SK-N-SH (cell line): ENCODE measurements at regions not wholly inside any gene's neighbourhood (a gene's known extent, or its start where the extent isn't known, plus 50 kb on each side); places are given as distances from the start of the nearest gene placed in this dataset.

Source experiments
- CTCF ChIA-PET: fragments of 300-600, 350-600 bp; formaldehyde crosslinking; extraction: SDS; loops from one replicate; lab custom pipeline; 2021; lab: Yijun Ruan, JAX
- POLR2A ChIA-PET: fragments of 350-600 bp; sonication (Branson Sonifier 250); formaldehyde crosslinking; extraction: SDS; loops from one replicate; lab custom pipeline; 2020; ENCODE audit warnings: antibody characterized with exemption, inconsistent platforms; lab: Yijun Ruan, JAX
- DNase-seq: peaks from one replicate; pipeline ENCODE4 v3.0.0; 2012
- H2AFZ ChIP-seq: fragments of 200-600 bp; sonication (generic); 2 replicates; pipeline ENCODE4 v1.8.1; 2016; ENCODE audit warnings: antibody characterized with exemption, mild to moderate bottlenecking, low read depth
- H3F3A ChIP-seq: fragments of 200-600 bp; sonication (generic); replicated peaks from 2 replicates; pipeline ENCODE3; 2016; ENCODE audit warnings: antibody characterized with exemption, mild to moderate bottlenecking; ENCODE audit not compliant: insufficient read depth
- H3K27ac ChIP-seq, 2 experiments: fragments of 200-500 bp in 1 of 2; fragments of 200-600 bp in 1 of 2; sonication (Bioruptor generic) in 1 of 2; sonication (generic), shearing (Covaris generic) in 1 of 2; 2 replicates each; pipeline versions ENCODE4 v1.5.1 to v1.6.1; 2014 to 2016; ENCODE audit warnings: low read depth in 2 of 2, inconsistent platforms in 1 of 2, low read length in 1 of 2, mild to moderate bottlenecking in 1 of 2, mixed read lengths in 1 of 2
- H3K27me3 ChIP-seq: fragments of 200-600 bp; sonication (generic), shearing (Covaris generic); 2 replicates; pipeline ENCODE4 v1.6.1; 2016; ENCODE audit warnings: mixed run types; ENCODE audit not compliant: insufficient read depth
- H3K36me3 ChIP-seq, 2 experiments: fragments of 200-500 bp in 1 of 2; fragments of 200-600 bp in 1 of 2; sonication (Bioruptor generic) in 1 of 2; sonication (generic) in 1 of 2; replicated peaks in 1 of 2; 2 replicates each; pipeline versions ENCODE3 to v1.5.1; 2014 to 2016; ENCODE audit warnings: low read length in 1 of 2, mild to moderate bottlenecking in 1 of 2; ENCODE audit not compliant: insufficient read depth in 2 of 2, control insufficient read depth in 1 of 2
- H3K4me1 ChIP-seq, 2 experiments: fragments of 200-500 bp in 1 of 2; fragments of 200-600 bp in 1 of 2; sonication (Bioruptor generic) in 1 of 2; sonication (generic), shearing (Covaris generic) in 1 of 2; 2 replicates each; pipeline versions ENCODE4 v1.5.1 to v1.6.1; 2014 to 2016; ENCODE audit warnings: low read depth in 1 of 2, low read length in 1 of 2, mixed run types in 1 of 2; ENCODE audit not compliant: insufficient read depth in 2 of 2, control insufficient read depth in 1 of 2
- H3K4me2 ChIP-seq: fragments of 200-600 bp; sonication (generic), shearing (Covaris generic); 2 replicates; pipeline ENCODE4 v1.6.1; 2017; ENCODE audit warnings: mixed run types
- H3K4me3 ChIP-seq, 2 experiments: fragments of 200-500 bp in 1 of 2; fragments of 200-600 bp in 1 of 2; sonication (Bioruptor generic) in 1 of 2; sonication (generic), shearing (Covaris generic) in 1 of 2; 2 replicates each; pipeline versions ENCODE4 v1.5.1 to v1.8.1; 2014 to 2016; ENCODE audit warnings: low read depth in 2 of 2, inconsistent platforms in 1 of 2, low read length in 1 of 2, mild to moderate bottlenecking in 1 of 2, mixed read lengths in 1 of 2, moderate library complexity in 1 of 2
- H3K79me2 ChIP-seq: fragments of 200-600 bp; sonication (generic); 2 replicates; pipeline ENCODE4 v1.8.1; 2017; ENCODE audit warnings: mild to moderate bottlenecking; ENCODE audit not compliant: insufficient read depth
- H3K9ac ChIP-seq: fragments of 200-600 bp; sonication (generic); 2 replicates; pipeline ENCODE4 v1.6.1; 2017; ENCODE audit warnings: mixed run types
- H3K9me2 ChIP-seq: fragments of 200-600 bp; sonication (generic); 2 replicates; pipeline ENCODE4 v1.6.1; 2017; ENCODE audit warnings: mixed run types
- H3K9me3 ChIP-seq: fragments of 200-600 bp; sonication (generic); 2 replicates; pipeline ENCODE4 v1.6.1; 2017; ENCODE audit warnings: mixed run types, mild to moderate bottlenecking, moderate library complexity
- H4K20me1 ChIP-seq: fragments of 200-600 bp; sonication (generic); 2 replicates; pipeline ENCODE4 v1.6.1; 2017; ENCODE audit warnings: mild to moderate bottlenecking, mixed run types; ENCODE audit not compliant: insufficient read depth
- CTCF ChIP-seq: fragments of 200-600 bp; sonication (generic); IDR thresholded peaks from 2 replicates; pipeline ENCODE4 v1.6.1; 2017; ENCODE audit warnings: antibody characterized with exemption, mild to moderate bottlenecking, moderate library complexity
- FOSL2 ChIP-seq: IDR thresholded peaks from 2 replicates; pipeline ENCODE4 v1.4.0; 2012; ENCODE audit warnings: low read depth, mild to moderate bottlenecking, moderate library complexity, borderline replicate concordance
- FOXM1 ChIP-seq: IDR thresholded peaks from 2 replicates; pipeline ENCODE4 v1.4.0; 2012; ENCODE audit warnings: low read depth, mild to moderate bottlenecking
- GATA2 ChIP-seq: sonication (generic); formaldehyde crosslinking; IDR thresholded peaks from 2 replicates; pipeline ENCODE4 v1.5.0; 2020; ENCODE audit warnings: mild to moderate bottlenecking, missing genetic modification reagents
- JUND ChIP-seq: IDR thresholded peaks from 2 replicates; pipeline ENCODE4 v1.4.0; 2012
- MEF2A ChIP-seq: IDR thresholded peaks from 2 replicates; pipeline ENCODE4 v1.4.0; 2012; ENCODE audit warnings: low read depth, borderline replicate concordance
- MXI1 ChIP-seq: IDR thresholded peaks from 2 replicates; pipeline ENCODE4 v1.6.1; 2012; ENCODE audit warnings: mild to moderate bottlenecking, low read depth, low read length, improper control_type of control experiment
- NRF1 ChIP-seq: IDR thresholded peaks from 2 replicates; pipeline ENCODE4 v1.6.1; 2012; ENCODE audit warnings: low read depth, mild to moderate bottlenecking, low read length
- RCOR1 ChIP-seq: fragments of 150-350 bp; IDR thresholded peaks from 2 replicates; pipeline ENCODE4 v1.6.1; 2017; ENCODE audit warnings: antibody characterized with exemption, low read length
- SIN3A ChIP-seq: IDR thresholded peaks from 2 replicates; pipeline ENCODE4 v1.6.1; 2012; ENCODE audit warnings: low read depth, mild to moderate bottlenecking, low read length, moderate library complexity, borderline replicate concordance
- TCF12 ChIP-seq: IDR thresholded peaks from 2 replicates; pipeline ENCODE4 v1.4.0; 2012
- TEAD4 ChIP-seq: IDR thresholded peaks from 2 replicates; pipeline ENCODE4 v1.4.0; 2012; ENCODE audit warnings: mild to moderate bottlenecking, borderline replicate concordance; ENCODE audit not compliant: insufficient read depth
- USF2 ChIP-seq: fragments of 150-350 bp; IDR thresholded peaks from 2 replicates; pipeline ENCODE4 v1.6.1; 2017; ENCODE audit warnings: antibody characterized with exemption, low read length, low read depth, borderline replicate concordance
- WGBS: methylation state at CpG from one replicate; pipeline ENCODE4 v1.1.6; 2017; ENCODE audit warnings: low lambda C conversion rate; 5-methylcytosine and 5-hydroxymethylcytosine counted together
- TF ChIP-seq, protein P1 (sequence below): IDR thresholded peaks from 2 replicates; pipeline ENCODE4 v1.4.0; 2012; ENCODE audit warnings: low read depth
- TF ChIP-seq, protein P2 (sequence below): fragments of 150-350 bp; IDR thresholded peaks from 2 replicates; pipeline ENCODE4 v1.6.1; 2016; ENCODE audit warnings: mild to moderate bottlenecking, low read depth, low read length

DNA sequence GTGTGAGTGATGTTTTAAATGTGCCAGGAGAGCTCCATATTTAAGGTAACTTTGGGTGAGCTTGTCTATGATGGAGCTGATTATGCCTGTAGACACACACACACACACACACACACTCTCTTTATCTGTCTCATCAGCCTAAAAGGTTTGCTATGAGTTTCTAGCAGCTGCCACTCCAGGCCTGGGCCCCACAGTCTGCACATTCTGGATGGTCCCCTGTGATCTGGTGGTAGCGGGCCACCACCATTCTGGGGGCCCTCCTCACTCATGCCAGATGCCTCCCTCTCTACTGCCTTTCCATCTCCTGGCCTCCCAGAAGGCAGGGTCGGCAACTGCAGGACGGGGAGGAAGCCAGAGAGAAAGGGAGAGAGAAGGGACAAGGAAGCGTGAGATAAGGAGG is 129.2 kb upstream of the TNR start:
- Histone ChIP-seq H3K9ac (no peak overlapping the region), H3K4me3 (no peak overlapping the region), H3K4me1 (peaks cover 0 to 9% of the 10 kb centered on the region in 2 experiments; a peak in 1 of 4 replicates), H3F3A (no peaks in the 10 kb centered on the region), H3K4me2 (no peak overlapping the region), H4K20me1 (no peaks in the 10 kb centered on the region)
- peak; percentile 29 for DNase-seq
- POLR2A ChIA-PET = no interaction called here
- WGBS = 38% methylated on average over 4 of the region's 4 CpGs
- TF ChIP-seq USF2 (no peak), JUND (no peak), MXI1 (no peak), GATA2 (CRISPR knock-in tag) (peak; percentile 12; the same call in 1 of the 2 replicates), FOXM1 (no peak)
- TF ChIP-seq, protein P1, sequence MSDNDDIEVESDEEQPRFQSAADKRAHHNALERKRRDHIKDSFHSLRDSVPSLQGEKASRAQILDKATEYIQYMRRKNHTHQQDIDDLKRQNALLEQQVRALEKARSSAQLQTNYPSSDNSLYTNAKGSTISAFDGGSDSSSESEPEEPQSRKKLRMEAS = no peak
- TF ChIP-seq, all 33 proteins: peak for 1
- CTCF ChIA-PET = no interaction called here
- H3K9me3 ChIP-seq = no peaks in the 10 kb centered on the region
- H3K27ac ChIP-seq = no peak overlapping the region
- no peaks in the 10 kb centered on the region for H3K79me2 ChIP-seq
- no peak overlapping the region for H2AFZ ChIP-seq
- no peaks in the 10 kb centered on the region for H3K36me3 ChIP-seq
- H3K9me2 ChIP-seq = no peaks in the 10 kb centered on the region
- no peaks in the 10 kb centered on the region for H3K27me3 ChIP-seq

DNA sequence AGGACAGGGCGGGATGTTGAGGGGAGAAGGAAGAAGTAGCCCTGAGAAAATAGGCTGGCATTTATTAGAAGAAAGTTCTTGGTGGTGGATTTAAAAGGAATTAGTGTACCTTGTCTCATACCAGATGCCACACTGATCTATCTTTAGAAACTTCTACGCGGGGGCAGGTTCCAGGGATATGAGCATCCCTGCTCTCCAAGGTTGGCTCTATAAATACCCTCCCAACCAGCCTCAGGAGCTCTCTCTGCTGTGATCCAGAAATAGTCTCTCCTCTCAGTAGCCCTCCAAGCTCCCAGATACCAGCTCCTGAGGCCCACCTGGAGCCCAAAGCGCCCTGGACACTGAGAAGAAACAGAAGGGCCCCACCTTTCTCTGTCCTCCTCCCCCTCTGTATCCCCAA is 128.3 kb upstream of the TNR start:
- Histone ChIP-seq H3K9me2 (no peaks in the 10 kb centered on the region), H4K20me1 (no peaks in the 10 kb centered on the region), H3K9ac (no peak overlapping the region), H3K27ac (no peak overlapping the region), H3K9me3 (no peaks in the 10 kb centered on the region), H3K27me3 (no peaks in the 10 kb centered on the region), H3K4me2 (no peak overlapping the region), H3K4me1 (peaks cover 0 to 9% of the 10 kb centered on the region in 2 experiments; a peak in 1 of 4 replicates), H3K79me2 (no peaks in the 10 kb centered on the region), H2AFZ (no peak overlapping the region), H3K36me3 (no peaks in the 10 kb centered on the region), H3K4me3 (no peak overlapping the region), H3F3A (no peaks in the 10 kb centered on the region)
- TF ChIP-seq FOSL2 = no peak
- TF ChIP-seq, protein P2, sequence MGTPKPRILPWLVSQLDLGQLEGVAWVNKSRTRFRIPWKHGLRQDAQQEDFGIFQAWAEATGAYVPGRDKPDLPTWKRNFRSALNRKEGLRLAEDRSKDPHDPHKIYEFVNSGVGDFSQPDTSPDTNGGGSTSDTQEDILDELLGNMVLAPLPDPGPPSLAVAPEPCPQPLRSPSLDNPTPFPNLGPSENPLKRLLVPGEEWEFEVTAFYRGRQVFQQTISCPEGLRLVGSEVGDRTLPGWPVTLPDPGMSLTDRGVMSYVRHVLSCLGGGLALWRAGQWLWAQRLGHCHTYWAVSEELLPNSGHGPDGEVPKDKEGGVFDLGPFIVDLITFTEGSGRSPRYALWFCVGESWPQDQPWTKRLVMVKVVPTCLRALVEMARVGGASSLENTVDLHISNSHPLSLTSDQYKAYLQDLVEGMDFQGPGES = no peak
- TF ChIP-seq CTCF = no peak
- no peak for TF ChIP-seq RCOR1
- TF ChIP-seq NRF1 = no peak
- no peak for TF ChIP-seq MEF2A
- TF ChIP-seq TEAD4 = no peak
- no peak for TF ChIP-seq TCF12
- TF ChIP-seq SIN3A = no peak
- ChIA-PET CTCF (interaction anchor here (0.6 kb wide), 1 partner anchor 129 kb away, joined by 3 read pairs; the partner anchor contains the start of gene TNR), POLR2A (no interaction called here)
- WGBS = 43% methylated on average over 4 of the region's 4 CpGs
- DNase-seq = no peak
